GM18519 (cell line): ENCODE measurements at regions not wholly inside any gene's neighbourhood (a gene's known extent, or its start where the extent isn't known, plus 50 kb on each side); places are given as distances from the start of the nearest gene placed in this dataset.

Experiments used
- ATAC-seq: cut with Tn5 transposase; IDR thresholded peaks from one replicate; pipeline ENCODE4 v1.9.1; 2021; ENCODE audit warnings: mild to moderate bottlenecking, moderate library complexity; ENCODE audit not compliant: unreplicated experiment, low FRiP score

DNA sequence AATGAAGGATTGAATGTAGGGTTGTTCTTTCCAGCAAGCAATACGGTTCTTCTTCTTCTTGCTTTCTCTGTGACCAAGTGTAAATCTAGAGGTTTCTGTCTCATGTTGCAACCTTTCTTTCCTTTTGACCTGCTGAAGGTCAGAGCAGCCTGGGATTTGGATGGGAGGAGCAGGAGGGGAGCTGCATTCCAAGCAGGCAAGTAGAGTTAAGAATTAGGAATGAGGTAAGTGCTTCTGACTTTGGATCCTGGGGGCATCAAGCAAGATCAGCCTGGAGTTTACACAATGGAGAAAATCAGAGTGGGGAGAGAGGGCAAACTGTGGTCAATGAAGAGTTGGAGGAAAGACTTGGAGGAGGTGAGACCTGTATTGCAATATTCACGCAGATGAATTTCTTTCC, 225.6 kb upstream of the ZBED5 start:
- no peak for ATAC-seq

GRCh38 chr11:11082646-11083045, 224.8 kb upstream of the ZBED5 start:
- no peak for ATAC-seq

- ATAC-seq, result no peak
Measured at GRCh38 chr11:11081776-11082175, 223.9 kb upstream of the ZBED5 start.

- no peak for ATAC-seq
Measured at GRCh38 chr11:11081288-11081687, 223.4 kb upstream of the ZBED5 start.

DNA sequence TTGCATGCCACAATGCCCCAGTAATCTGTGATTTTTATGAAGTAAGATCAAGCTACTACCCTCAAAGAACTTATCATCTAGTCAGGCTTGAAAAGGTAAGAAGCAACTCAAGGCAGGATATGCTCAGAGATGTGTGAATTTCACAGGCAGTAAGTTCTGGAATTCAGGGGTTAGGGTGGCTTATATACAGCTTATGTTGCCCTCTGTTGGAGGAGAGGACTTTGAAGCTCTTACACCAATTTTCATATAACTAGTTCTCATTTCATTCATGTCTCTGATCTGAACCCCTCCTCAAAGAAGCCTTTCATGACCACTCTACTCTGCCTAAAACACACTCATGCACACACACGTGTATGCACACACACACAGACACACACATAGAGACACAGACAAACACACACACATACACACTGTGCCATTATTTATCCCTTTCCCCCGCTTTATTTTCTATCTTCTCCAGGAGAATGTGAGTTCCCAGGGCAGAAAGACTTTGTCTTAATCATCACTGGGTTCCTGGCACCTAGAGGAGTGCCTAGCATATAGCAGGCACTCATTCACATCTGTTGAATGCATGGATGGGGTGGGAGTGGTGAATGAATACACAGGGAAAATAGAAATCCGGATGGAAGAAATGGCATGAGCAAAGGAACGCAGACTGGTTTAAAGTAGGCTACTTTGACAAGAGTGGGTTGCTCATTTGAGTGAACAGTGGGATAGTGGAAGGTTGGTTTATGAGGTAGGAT, 220.7 kb upstream of the ZBED5 start:
- ATAC-seq, result no peak

DNA sequence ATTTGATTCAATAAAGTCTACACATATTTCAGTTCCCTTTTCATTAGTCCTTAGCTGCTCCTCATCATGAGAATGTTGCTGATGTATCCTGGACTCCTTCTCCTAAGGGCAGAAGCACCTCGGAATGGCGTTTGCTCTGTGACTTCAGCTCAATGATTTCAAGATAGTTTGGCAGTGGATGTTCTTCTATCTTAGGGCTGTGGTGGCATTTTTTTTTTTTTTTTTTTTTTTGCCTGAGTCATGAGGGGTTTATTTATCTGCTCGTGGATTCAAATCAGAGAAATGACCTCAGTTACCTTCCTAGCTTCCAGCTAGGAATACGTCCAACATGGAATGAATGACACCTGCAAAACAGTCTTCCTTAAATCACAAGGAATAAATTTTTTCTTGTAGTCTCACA, 220.0 kb upstream of the ZBED5 start:
- ATAC-seq, result no peak

GRCh38 chr11:11076879-11077278, 219.0 kb upstream of the ZBED5 start:
- ATAC-seq, result no peak

DNA sequence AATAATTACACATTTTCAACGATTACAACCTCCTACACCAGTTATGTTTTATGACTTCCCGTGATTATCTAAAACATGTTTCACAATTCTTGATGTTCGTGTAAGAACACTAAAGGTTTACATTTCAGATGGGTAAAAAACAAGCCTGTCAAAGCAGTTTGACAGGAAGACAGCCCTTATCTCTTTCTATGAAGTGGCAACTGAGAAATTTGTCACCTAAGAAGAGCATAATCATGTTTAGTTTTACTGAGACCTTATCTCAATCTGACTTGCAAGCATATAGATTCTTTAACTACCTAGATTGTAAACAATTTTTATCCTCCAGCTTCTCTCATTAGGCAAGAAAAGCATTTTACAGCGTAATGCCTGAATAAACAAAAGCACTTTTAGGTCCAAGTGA, 218.4 kb upstream of the ZBED5 start:
- no peak for ATAC-seq

GRCh38 chr11:11075515-11076171, 217.8 kb upstream of the ZBED5 start:
- ATAC-seq, result no peak

DNA sequence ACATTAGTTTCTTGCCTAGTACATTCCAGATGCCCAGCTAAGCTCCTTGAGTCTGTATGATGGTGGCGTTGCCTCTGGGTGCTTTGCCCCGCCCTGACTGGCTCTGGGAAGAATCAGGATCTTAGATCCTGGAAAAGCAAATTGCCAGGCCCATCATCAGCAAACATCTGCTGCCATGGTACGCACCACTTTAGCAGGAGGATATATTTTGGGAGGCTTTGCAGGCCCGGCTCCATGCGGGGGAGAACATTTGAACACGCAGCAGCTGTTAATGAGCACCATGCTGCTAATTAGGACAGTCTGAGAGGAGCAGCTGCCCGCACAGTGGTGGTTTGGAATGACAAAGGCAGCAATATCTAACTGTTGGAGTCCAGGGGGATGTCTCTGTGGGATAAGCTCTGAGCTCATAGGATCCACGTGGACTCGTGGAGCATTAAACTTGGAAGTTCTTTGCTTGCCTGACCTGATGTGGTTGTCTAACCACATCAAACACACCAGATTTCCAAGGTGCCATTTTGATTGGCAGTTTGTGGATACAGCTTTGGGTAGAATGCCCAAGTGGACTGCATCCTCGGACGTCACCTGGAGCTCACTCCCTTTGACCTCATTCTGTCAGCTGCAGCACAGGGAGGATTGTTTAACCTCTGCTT, 217.0 kb upstream of the ZBED5 start:
- ATAC-seq, result no peak

DNA sequence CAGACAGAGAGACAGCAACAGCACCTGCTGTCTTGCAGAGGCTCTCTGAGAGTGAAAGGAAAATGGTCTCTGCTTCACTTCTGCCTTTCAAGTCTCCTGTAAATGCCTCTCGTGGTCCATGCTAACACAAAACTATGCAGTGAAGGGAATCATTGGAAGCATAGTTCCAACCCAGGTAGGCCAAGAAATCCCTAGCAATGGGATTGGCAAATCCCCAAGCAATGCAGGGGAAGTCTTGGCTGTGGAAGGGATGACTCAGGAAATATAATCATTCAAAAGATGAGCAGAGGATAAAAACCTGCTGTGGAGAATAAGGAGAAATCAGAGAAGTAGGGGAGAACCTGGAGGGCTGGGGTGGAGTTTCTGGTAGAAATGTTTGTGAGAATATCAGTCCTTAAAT, 216.1 kb upstream of the ZBED5 start:
- no peak for ATAC-seq

DNA sequence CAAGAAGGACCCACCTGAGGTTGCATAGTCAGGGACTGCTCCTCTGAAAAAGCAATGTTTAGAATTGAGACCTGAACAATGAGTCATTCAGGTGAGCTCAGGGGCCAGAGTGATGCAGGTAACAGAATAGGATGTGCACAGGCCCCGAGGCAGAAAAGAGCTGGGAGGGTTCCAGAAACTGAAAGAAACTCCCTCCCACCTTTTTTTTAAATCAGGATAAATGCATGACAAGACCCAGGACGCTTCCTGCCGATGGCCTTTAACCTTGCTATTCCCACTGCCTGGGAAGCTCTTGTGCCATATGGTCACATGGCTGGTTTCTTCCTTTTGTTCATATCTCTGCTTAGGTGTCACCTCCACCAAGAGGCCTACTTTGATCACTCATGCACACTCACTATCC, 214.2 kb upstream of the ZBED5 start:
- ATAC-seq, result no peak

- ATAC-seq, result no peak
Measured at GRCh38 chr11:11071486-11071885, 213.6 kb upstream of the ZBED5 start.

DNA sequence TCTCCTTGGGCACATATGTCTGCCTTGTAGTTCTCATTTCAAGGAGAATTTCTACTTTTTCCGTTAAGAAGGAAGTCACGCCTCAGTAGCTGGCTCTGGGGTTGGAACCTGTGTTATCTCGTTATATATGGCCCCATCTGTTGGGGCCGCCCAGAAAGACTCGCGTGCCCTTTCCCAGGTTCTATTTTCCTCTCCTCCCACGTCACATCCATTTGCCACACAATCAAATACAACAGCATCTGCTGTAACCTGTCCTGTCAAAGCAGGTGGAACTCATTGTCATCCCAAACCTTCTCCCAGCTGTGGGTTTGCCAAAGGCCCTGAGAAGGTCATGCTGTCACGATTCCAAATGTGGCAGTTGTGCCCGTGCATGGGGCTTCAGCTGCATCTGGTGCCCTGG, 213.1 kb upstream of the ZBED5 start:
- no peak for ATAC-seq

- ATAC-seq, result no peak
Measured at GRCh38 chr11:11069841-11070835, 212.3 kb upstream of the ZBED5 start.

DNA sequence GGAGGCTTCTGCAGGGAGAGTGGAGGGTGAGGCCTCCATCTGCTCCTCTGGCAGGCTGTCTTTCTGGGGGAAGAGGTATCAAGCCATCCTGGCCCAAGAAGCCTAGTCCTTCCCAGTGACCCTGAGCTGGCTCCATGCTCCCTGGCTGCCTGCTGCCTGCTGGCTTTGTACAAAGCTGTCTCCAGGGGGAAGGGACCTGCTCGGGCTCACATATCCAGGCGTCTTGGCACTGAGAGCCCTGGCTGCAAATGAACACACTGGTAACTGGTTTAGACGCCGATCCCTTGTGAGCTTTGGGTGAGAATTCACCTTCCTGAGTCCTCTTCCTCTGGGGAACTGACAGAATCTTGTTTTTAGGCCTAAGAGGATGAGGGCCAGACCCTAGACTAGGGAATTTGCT, 210.3 kb upstream of the ZBED5 start:
- no peak for ATAC-seq

DNA sequence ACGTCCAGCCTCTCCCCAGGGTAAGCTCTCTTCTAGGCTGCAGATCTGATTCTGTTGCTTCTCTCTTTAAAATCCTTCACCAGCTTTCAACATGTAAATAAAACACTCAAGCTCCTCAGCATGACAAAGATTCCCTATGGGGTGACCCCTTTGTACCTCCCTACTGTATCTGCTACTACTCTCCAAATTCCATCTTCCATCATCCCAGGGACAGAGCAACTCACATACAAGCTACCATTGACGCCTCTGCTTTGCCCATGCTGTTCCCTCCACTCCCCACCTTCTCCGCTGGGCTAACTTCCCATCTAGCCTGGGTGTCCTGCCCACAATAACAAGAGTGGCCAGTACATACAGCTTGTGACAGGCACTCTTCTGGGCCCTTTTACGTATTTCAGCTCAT, 207.5 kb upstream of the ZBED5 start:
- no peak for ATAC-seq

DNA sequence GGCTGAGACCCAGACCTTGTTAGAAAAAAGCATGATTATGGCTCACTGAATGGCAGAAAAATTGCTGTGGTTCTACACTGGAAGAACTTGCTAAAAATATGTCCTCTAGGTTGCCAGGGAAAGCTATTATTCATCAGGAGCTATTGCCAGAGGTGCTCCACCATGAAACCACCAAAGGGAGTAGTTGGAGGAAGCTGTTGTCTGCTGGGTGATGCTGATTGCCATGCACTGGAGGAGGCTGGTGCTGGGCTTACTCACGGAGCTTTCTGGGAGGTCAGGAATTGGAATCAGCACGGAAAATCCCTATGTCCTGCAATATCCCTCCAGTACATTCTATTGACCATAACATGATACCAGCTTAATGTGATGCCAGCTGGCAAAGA, 199.6 kb upstream of the ZBED5 start:
- no peak for ATAC-seq

DNA sequence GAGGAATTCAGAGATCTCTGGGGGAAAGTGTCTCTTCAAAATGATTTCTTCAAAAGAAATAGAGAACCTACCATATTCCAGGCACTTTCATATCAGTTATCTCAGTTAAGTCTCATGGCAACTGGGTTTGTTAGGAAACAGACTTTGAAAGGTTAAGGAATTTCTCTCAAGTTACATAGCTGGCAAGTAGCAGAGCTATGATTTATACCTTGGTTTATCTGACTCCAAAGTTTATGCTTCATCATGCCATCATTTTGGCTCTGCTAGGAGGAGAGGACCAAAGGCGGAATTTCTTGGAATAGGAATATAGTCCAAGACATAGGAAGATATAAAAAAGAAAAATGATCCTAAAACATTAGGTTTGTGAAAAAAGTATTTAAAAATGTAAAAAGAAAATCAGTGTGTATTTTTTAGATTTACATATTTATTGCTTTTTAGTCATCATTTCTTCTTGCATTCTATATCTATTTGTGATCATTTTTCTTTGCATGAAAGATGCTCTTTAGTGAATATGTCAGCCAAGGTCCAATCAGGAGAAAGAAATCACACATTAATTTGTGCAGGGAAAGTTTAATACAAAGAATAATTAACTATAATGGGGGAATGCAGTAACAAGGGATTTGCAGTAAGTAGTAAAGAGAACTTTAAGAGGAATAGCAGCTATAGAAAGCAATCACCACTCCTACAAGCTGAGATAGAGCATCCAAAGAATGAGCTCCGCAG, 199.1 kb upstream of the ZBED5 start:
- no peak for ATAC-seq

DNA sequence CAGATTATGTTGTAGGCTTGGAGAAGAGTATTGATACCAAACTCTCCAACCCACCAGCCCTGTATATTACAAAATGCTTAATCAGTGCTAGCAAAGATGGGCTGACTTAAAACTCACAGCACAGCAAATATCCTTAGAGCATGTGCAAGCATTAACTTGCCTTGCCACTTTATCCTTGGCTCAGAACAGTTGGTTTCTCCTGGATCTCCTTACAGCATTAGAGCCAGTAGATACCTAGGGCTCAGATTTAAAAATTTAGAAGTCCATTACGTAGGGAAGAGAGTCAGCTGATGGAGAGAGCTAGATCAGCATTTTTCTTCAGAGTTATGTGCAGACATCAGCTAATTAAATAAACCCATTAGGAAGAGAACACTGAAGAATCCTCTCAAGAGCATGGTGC, 198.5 kb upstream of the ZBED5 start:
- ATAC-seq, result no peak
